Transverse colon (tissue), 3 donors: ENCODE measurements at regions not wholly inside any gene's neighbourhood (a gene's known extent, or its start where the extent isn't known, plus 50 kb on each side); places are given as distances from the start of the nearest gene placed in this dataset.

ENCODE experiments used
- EP300 ChIP-seq: sonication (generic); formaldehyde crosslinking; IDR thresholded peaks from one replicate; pipeline ENCODE4 v1.6.1; 2017; ENCODE audit warnings: antibody characterized with exemption, low read depth
- POLR2AphosphoS5 ChIP-seq, 3 donors: sonication (generic); formaldehyde crosslinking; IDR thresholded peaks; one replicate each; pipeline ENCODE4 v1.6.1; 2016; ENCODE audit warnings: antibody characterized with exemption in 3 of 3

GRCh38 chr3:165522386-165522785 lies 314.8 kb downstream of the BCHE start:
- TF ChIP-seq EP300 (no peak), POLR2AphosphoS5 (IDR thresholded peaks at IDR 0.05) (no peak)
